ENCODE measurements at regions not wholly inside any gene's neighbourhood (a gene's known extent, or its start where the extent isn't known, plus 50 kb on each side); places are given as distances from the start of the nearest gene placed in this dataset.

DNA sequence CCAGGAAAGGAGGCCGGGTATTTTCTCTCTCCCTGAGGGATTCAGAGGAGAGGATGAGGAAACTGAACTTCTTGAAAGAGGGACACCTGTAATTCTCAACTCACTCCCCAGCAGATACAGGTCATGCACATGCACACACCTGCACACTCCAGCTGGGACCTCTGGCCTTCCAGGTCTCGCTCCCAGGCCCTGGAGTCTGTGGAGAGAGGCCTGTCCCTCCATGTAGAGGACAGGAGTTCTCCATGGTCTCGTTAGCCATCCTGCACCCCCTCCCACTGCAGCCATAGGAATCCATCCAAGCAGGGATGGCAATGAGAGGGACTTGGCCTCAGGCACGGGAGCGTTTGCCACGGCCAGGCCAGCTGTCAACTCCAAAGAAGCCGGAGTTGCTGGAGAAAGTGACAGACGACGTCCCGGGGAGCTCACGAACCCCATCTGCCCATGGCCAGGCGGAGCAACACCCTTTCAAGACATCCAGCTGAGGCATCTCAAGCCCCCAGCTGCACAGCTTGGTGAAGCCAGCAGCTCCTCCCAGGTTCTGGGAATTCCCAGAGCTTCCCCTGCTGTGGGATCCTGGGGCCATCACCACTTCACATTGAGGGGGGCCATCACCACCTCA is 223.3 kb downstream of the UACA start:
- no peak for TF ChIP-seq EZH2phosphoT487 (IDR thresholded peaks at IDR 0.05; ENCODE audit: low read depth, severe bottlenecking, unreplicated experiment)
- TF ChIP-seq, protein P1, sequence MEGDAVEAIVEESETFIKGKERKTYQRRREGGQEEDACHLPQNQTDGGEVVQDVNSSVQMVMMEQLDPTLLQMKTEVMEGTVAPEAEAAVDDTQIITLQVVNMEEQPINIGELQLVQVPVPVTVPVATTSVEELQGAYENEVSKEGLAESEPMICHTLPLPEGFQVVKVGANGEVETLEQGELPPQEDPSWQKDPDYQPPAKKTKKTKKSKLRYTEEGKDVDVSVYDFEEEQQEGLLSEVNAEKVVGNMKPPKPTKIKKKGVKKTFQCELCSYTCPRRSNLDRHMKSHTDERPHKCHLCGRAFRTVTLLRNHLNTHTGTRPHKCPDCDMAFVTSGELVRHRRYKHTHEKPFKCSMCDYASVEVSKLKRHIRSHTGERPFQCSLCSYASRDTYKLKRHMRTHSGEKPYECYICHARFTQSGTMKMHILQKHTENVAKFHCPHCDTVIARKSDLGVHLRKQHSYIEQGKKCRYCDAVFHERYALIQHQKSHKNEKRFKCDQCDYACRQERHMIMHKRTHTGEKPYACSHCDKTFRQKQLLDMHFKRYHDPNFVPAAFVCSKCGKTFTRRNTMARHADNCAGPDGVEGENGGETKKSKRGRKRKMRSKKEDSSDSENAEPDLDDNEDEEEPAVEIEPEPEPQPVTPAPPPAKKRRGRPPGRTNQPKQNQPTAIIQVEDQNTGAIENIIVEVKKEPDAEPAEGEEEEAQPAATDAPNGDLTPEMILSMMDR (IDR thresholded peaks at IDR 0.05; ENCODE audit: poor library complexity), result no peak

All from hepatocyte (in vitro differentiated cells).